Heart right ventricle (tissue), 16 donors: ENCODE measurements at regions not wholly inside any gene's neighbourhood (a gene's known extent, or its start where the extent isn't known, plus 50 kb on each side); places are given as distances from the start of the nearest gene placed in this dataset.

ENCODE experiments used
- ATAC-seq, 8 donors: fragments of 200-7000 bp; cut with Tn5 transposase; one replicate each; pipeline ENCODE4 v1.9.1; 2020; ENCODE audit warnings: mild to moderate bottlenecking in 8 of 8, moderate library complexity in 8 of 8, moderate number of reproducible peaks in 1 of 8
- DNase-seq, 2 donors: peaks; one replicate each; pipeline ENCODE4 v3.0.0-alpha.2; 2020
- H3K27ac ChIP-seq, 10 donors: fragments of 200-600 bp; sonication (generic) in 2 of 10; one replicate each; pipeline versions ENCODE4 v1.5.0 to v1.8.0; 2020 to 2022; ENCODE audit warnings: mild to moderate bottlenecking in 3 of 10
- H3K27me3 ChIP-seq, 7 donors: fragments of 200-600 bp; one replicate each; pipeline ENCODE4 v1.8.0; 2021 to 2022; ENCODE audit warnings: mild to moderate bottlenecking in 2 of 7
- H3K36me3 ChIP-seq, 9 donors: fragments of 200-600 bp; sonication (generic) in 1 of 9; one replicate each; pipeline versions ENCODE4 v1.5.0 to v1.8.0; 2020 to 2022; ENCODE audit warnings: mild to moderate bottlenecking in 2 of 9
- H3K4me1 ChIP-seq, 9 donors: fragments of 200-600 bp; sonication (generic) in 1 of 9; one replicate each; pipeline versions ENCODE4 v1.5.0 to v1.8.0; 2020 to 2022; ENCODE audit warnings: mild to moderate bottlenecking in 4 of 9
- H3K4me3 ChIP-seq, 10 donors: fragments of 200-600 bp; sonication (generic) in 2 of 10; one replicate each; pipeline versions ENCODE4 v1.5.0 to v1.8.0; 2020 to 2022; ENCODE audit warnings: mild to moderate bottlenecking in 7 of 10, moderate library complexity in 2 of 10
- H3K9me3 ChIP-seq, 11 donors: fragments of 200-600 bp in 10 of 11; sonication (generic) in 2 of 11; one replicate each; pipeline versions ENCODE4 v1.5.0 to v1.8.0; 2013 to 2022; ENCODE audit warnings: mild to moderate bottlenecking in 2 of 11, control low read depth in 1 of 11, moderate library complexity in 1 of 11
- CTCF ChIP-seq, 9 donors: fragments of 200-600 bp; sonication (generic) in 2 of 9; IDR thresholded peaks; one replicate each; pipeline versions ENCODE4 v1.5.0 to v1.8.0; 2021 to 2022; ENCODE audit warnings: antibody characterized with exemption in 9 of 9, mild to moderate bottlenecking in 5 of 9, moderate library complexity in 1 of 9
- WGBS, 2 donors: extraction: QIAGEN DNeasy Blood & Tissue Kit; methylation state at CpG; one replicate each; pipeline ENCODE4 v1.1.7; 2013; ENCODE audit warnings: inconsistent platforms in 1 of 2; 5-methylcytosine and 5-hydroxymethylcytosine counted together
- intact Hi-C, 10 donors: fragments of 100-400 bp; cut with DNase I; formaldehyde crosslinking; loops; one replicate each; pipeline versions ENCODE4 v1.11.1 to v1.14.2; 2022
- donor health status: Arrhythmogenic right ventricular cardiomyopathy.
- donor health status: ischemic (EF 13 %, LVEDD 7.1; RV severe dilation, severe dysfunction).
- donor health status: healthy with polysubstance abuse.
- donor health status: DM: no; HTN: yes; CAD: no.
- donor health status: DM: no; HTN: no; CAD: no.
- donor health status: ischemic (EF 25% LVEDD 6.9; RV normal size, moderate dysfunction).
- donor health status: ischemic (EF 25% LVEDD 5.7; RV mildly dilated, moderate dysfunction).
- donor health status: healthy.
- donor health status: DM: yes; HTN: yes; CAD: no.
- donor health status: Ischemic cardiomyopathy.
- donor health status: ischemic (EF 35%, LVEDD 5.7; RV mildly dilated, moderate dysfunction).
- donor health status: nonischemic (EF 11% LVEDD 7.7; RV severe dilation, severe dysfunction).
- donor health status: DM: yes; HTN: yes; CAD: no.
- donor health status: PGD.
- donor health status: ischemic (EF 29% LVEDD 5.4; RV normal size, mild dysfunction).
- donor health status: nonischemic (EF 23%, LVEDD 6.1; RV moderate dilation, normal function).

GRCh38 chr10:121306159-121306673, 292.0 kb downstream of the FGFR2 start:
- no peak overlapping the region for H3K27ac ChIP-seq
- ATAC-seq (no peak), DNase-seq (no peak)
- peaks cover 0 to 20% (median 6%) of the 10 kb centered on the region in 7 donors for H3K27me3 ChIP-seq
- 59 to 61% methylated on average over 3 of the region's 3 CpGs for WGBS, 2 donors
- intact Hi-C loops, result loop anchor here in 1 of 10 donors (10.0 kb wide), 1 partner anchor 259 kb away; no protein-coding TSS in a partner anchor
- no peaks in the 10 kb centered on the region for H3K4me1 ChIP-seq
- no peak overlapping the region for H3K4me3 ChIP-seq
- H3K36me3 ChIP-seq, result no peaks in the 10 kb centered on the region
- no peak for TF ChIP-seq CTCF (IDR thresholded peaks at IDR 0.05)
- no peaks in the 10 kb centered on the region for H3K9me3 ChIP-seq

GRCh38 chr10:121307411-121307980, 290.7 kb downstream of the FGFR2 start:
- Histone ChIP-seq H3K4me1 (no peaks in the 10 kb centered on the region), H3K27ac (no peak overlapping the region), H3K27me3 (peaks cover 0 to 25% (median 6%) of the 10 kb centered on the region in 7 donors), H3K9me3 (no peaks in the 10 kb centered on the region), H3K36me3 (no peaks in the 10 kb centered on the region), H3K4me3 (no peak overlapping the region)
- DNase-seq (no peak), ATAC-seq (no peak)
- no peak for TF ChIP-seq CTCF (IDR thresholded peaks at IDR 0.05)
- intact Hi-C loops, result loop anchor here in 1 of 10 donors (10.0 kb wide), 1 partner anchor 257 kb away; no protein-coding TSS in a partner anchor
- WGBS, 2 donors, result 77 to 80% methylated on average over 3 of the region's 3 CpGs

DNA sequence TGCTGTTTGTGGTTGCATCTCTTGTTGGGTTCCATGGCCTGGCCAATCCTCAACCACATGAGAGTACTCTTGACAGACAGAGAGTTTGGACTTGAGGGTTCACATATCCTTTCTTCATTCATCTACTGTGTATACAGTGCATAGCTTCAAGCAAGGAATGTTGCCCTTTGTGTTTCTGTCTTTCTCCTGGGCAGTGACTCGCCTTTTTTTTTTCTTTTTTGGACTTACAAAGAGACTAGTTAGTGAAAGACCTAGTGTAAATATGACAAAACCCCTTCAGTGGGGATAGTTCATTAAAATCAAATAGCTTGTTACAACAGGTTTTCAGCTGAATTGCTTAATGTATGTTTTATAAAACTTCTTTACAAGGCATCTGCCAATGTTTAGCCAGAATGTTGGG, 290.2 kb downstream of the FGFR2 start:
- 71 to 76% methylated on average over 1 of the region's 1 CpG for WGBS, 2 donors
- no peaks in the 10 kb centered on the region for H3K9me3 ChIP-seq
- no peaks in the 10 kb centered on the region for H3K4me1 ChIP-seq
- DNase-seq, result no peak
- peaks cover 0 to 25% (median 6%) of the 10 kb centered on the region in 7 donors for H3K27me3 ChIP-seq
- no peak overlapping the region for H3K27ac ChIP-seq
- no peak for TF ChIP-seq CTCF (IDR thresholded peaks at IDR 0.05)
- no peaks in the 10 kb centered on the region for H3K36me3 ChIP-seq
- no peak for ATAC-seq
- H3K4me3 ChIP-seq, result no peak overlapping the region
- intact Hi-C loops, result loop anchor here in 1 of 10 donors (10.0 kb wide), 1 partner anchor 257 kb away; no protein-coding TSS in a partner anchor

DNA sequence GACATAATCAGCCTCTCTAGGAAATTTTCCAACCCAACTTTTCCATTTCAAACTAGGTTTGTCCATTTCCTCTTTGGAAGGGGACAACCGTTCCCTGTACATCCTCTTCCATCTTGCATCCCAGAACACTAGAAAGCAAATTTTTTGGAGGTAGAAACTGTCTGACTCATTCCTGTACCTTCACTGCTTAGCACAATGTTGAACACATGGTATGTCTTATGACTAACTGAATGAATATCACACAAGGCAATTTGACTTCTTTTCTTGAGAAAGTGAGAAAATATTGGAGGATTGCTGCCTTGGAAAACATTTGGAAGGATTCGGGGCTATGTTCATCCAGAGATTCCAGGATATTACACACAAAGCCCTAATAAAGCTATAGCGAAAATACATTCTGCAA, 289.1 kb downstream of the FGFR2 start:
- peaks cover 0 to 25% (median under 1%) of the 10 kb centered on the region in 7 donors for H3K27me3 ChIP-seq
- no peak for ATAC-seq
- no peak overlapping the region for H3K27ac ChIP-seq
- no peaks in the 10 kb centered on the region for H3K4me1 ChIP-seq
- no peak for TF ChIP-seq CTCF (IDR thresholded peaks at IDR 0.05)
- no peaks in the 10 kb centered on the region for H3K9me3 ChIP-seq
- no peaks in the 10 kb centered on the region for H3K36me3 ChIP-seq
- H3K4me3 ChIP-seq, result no peak overlapping the region
- intact Hi-C loops, result loop anchor here in 1 of 10 donors (10.0 kb wide), 1 partner anchor 256 kb away; no protein-coding TSS in a partner anchor
- 81 to 85% methylated on average over 3 of the region's 3 CpGs for WGBS, 2 donors
- no peak for DNase-seq
